HG02884 (cell line): ENCODE measurements at regions not wholly inside any gene's neighbourhood (a gene's known extent, or its start where the extent isn't known, plus 50 kb on each side); places are given as distances from the start of the nearest gene placed in this dataset.
"Not testable (repeated sequence)": the region's sequence is repeated elsewhere in the genome, so short reads cannot be mapped to it uniquely, and the experiment has no call there.

ENCODE experiments used
- ATAC-seq: cut with Tn5 transposase; IDR thresholded peaks from one replicate; pipeline ENCODE4 v1.9.1; 2021; ENCODE audit warnings: mild to moderate bottlenecking, moderate library complexity; ENCODE audit not compliant: unreplicated experiment

- ATAC-seq, result no peak
Observed at GRCh38 chr2:57656198-57656597, 390.4 kb upstream of the VRK2 start.

DNA sequence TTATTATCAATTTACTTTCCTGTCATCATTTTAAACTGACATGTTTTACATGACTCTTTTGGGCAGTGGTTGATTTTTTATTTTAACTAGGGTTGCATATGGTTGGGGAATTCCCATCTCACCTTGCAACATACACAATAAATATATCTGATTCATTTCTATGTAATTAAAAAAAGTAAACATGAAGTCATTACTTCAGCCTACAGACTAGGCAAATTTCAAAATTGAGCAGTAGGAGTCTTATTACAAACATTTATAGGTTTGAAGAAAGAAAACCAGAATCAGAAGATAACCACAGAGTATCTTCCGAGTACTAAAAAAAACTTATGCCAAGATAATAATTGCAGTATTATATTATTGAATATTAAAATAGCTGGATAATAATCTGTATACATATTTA lies 377.0 kb upstream of the VRK2 start:
- no peak for ATAC-seq

DNA sequence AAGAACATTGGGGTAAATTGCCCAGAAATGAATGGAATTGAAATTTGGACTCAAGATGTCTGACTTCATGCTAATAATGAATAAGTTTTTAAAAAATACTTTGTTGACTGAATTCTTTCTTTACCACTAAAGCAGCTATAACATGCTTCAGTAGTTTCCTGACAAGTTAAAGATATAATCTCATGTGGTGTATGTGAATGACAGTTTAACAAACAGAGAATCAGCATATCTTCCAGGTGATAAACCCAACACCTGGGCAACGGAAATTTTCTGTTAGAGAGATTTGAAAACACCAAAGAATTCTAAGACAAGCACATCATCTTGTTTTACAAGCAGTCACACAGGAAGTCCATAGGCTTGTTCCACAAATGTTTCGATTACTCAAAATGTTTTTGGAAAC lies 372.6 kb upstream of the VRK2 start:
- no peak for ATAC-seq

- ATAC-seq, result no peak
Observed at GRCh38 chr2:57674743-57675142, 371.9 kb upstream of the VRK2 start.

DNA sequence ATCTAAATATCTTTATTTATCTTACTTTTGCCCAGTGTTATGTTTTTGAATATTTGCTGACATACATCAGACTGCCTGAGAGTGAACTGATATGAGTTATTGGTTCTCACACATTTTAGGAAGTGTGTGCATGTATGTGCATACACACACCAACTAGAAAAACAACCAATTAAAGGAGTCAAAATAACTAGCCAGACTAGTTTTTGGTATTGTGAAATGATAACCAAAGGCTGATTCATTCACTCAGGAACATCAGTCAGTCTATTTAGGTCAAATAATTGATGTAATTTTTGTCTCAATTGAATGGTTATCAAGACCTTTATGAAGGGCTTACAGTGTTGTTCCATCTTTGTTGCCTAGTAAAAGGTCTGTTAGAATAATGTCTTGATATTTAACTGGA lies 369.3 kb upstream of the VRK2 start:
- ATAC-seq, result no peak

DNA sequence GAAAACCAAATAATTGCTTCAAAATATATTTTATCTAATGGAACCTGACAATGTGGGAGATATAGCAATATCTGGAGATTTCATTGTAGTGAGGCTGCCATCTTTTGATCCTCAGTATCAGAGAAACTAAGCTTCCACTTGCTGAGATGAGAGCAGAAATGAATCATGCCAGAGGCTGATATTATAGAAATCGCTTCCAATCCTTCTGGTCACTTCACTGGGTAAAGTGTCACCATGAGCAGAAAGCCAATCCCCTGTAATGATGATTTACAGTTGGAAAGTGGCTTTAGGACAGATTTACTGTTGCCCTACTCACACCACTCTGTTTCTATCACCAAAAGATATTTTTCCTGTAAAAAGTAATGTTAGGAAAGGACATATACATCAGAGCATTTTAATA lies 365.0 kb upstream of the VRK2 start:
- no peak for ATAC-seq

DNA sequence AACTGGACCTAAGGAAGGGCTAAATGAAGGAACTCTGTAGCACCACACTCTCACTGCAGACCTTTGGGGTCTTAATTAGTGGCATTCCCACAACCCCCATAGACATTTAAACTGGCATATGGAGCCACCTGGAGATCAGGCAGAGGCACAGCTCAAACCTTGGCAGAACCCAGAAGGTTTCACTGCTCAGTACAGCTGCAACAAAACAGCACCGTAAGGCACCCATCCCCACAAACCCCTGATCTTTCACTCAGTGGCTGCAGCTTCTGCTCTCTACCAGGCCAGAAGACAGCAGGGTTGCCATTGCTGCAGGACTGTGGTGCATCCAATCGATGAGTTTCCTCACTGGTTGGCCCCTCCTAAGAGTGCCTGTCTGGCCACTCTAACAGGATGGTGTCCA lies 361.6 kb upstream of the VRK2 start:
- ATAC-seq, result no peak

DNA sequence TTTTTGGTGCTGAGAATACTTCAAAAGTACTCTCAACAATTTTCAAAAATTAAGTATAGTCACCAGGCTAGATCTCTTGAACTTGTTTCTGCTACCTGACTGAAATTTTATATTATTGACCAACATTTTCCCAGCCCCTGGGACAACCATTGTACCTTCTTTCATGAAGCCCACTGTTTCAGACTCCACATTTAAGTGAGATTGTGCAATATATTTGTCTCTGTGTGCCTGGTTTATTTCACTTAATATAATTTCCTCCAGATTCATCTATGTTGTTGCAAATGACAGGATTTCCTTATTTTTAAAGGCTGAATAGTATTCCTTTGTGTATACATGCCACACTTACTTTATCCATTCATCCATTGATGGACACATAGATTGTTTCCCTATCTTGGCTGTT lies 354.2 kb upstream of the VRK2 start:
- no peak for ATAC-seq

DNA sequence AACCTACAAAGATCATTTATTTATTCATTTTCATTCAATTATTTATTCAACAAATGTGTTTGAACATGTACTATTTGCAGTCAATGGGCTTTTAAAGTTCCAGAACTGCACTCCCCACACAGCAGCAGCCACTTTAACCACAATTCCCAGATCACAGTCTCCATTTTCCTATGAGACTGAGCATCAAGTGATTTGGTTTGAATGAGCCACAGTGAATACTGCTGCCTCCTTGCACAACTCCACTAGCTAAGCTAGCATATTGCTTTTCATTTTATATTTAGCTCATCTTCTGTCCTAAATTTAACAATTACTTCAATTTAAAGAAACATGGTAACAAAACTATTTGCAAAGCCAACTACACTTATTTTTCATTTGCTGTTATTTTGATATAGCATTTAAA lies 353.4 kb upstream of the VRK2 start:
- ATAC-seq, result no peak

DNA sequence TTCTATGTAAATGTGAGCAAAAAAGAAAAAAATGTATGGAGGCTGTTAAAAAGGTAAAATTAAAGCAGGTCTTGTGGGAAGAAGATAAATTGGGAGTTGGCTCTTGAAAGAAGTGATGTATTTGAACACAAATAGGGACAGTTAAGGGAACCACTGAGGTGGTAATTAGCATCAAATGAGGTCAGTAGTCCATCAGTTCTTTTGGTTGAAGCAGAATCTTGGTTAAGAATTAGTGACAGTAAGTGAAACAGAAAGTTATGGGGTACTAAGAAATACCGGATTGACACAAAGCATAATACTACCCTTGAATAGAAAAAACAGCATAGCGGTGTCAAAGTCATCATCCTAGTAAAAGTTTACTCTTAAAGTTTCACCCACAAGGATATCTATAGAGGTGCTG lies 352.6 kb upstream of the VRK2 start:
- no peak for ATAC-seq

DNA sequence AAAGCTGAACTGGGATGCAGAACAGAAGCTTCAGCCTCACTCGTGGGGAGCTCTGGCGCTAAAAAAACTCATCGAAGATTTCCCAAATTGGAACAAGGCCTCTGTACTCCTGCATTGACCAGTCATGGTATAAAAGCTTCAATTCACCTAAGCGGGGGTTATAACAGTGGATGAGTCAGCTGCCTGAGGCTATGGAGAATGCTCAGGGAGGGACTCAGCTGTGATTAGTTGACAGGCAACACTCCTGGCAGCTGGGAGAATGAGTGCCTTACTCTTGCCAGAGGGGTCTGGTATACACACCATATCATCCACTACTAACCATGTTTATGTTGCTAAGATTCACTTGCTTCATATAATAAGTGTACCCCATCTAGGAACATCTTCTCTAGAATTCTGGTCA lies 350.6 kb upstream of the VRK2 start:
- ATAC-seq, result no peak

GRCh38 chr2:57698392-57698791 lies 348.2 kb upstream of the VRK2 start:
- no peak for ATAC-seq

- ATAC-seq, result no peak
Observed at GRCh38 chr2:57698935-57699449, 347.6 kb upstream of the VRK2 start.

- no peak for ATAC-seq
Observed at GRCh38 chr2:57701391-57701791, 345.2 kb upstream of the VRK2 start.

DNA sequence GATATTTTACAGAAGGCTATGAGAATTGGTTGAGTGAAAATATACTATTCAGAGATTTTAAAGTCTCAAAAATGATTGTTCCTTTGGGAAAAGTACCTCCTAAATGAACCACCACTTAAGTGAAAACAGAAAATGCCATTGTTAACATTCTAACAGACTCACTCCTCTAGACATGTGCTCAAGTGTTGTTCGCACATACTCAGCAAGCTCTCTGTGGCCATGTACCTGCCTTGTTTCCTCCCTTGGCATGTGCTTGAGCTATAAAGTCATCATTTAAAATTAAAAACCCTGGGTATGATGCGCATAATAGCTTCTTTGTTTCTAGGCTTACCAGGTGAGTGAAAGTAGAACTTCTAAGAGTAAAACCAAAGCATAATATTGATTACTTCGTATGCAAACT lies 343.2 kb upstream of the VRK2 start:
- ATAC-seq, result no peak

DNA sequence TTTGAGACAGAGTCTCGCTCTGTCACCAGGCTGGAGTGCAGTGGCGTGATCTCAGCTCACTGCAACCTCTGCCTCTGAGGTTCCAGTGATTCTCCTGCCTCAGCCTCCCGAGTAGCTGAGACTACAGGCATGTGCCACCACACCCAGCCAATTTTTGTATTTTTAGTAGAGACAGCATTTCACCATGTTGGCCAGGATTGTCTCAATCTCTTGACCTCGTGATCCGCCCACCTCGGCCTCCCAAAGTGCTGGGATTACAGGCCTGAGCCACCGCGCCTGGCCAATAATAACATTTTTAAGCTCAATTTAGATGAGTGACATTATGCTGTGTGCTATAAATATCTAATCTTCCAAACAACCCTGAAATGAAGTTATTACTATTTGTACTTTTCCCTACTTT lies 338.8 kb upstream of the VRK2 start:
- not testable (repeated sequence) for ATAC-seq

- no peak for ATAC-seq
Observed at GRCh38 chr2:57711991-57712390, 334.6 kb upstream of the VRK2 start.

- peak; percentile 99 for ATAC-seq
Observed at GRCh38 chr2:57720728-57721627, 325.6 kb upstream of the VRK2 start.

GRCh38 chr2:57725337-57725947 lies 321.2 kb upstream of the VRK2 start:
- ATAC-seq, result no peak

DNA sequence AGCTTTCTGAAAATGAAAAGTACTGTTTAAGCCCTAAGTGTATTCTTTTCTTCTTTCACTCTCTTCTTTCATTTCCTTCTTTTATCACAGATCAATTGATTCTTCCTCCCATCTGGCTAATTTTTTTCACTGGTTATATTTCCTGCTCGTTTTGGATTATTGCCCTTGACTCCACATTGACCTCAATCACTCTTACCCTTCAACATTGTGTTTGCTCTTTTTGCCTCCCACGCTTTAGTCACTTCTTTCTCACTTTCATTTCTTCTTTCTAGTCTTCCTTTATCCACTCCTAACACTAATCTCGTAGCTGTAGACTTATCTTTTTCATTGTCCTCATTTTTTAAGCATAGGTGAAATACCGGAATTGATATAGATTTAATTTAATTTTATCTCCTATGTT lies 320.3 kb upstream of the VRK2 start:
- peak; percentile 76 for ATAC-seq

DNA sequence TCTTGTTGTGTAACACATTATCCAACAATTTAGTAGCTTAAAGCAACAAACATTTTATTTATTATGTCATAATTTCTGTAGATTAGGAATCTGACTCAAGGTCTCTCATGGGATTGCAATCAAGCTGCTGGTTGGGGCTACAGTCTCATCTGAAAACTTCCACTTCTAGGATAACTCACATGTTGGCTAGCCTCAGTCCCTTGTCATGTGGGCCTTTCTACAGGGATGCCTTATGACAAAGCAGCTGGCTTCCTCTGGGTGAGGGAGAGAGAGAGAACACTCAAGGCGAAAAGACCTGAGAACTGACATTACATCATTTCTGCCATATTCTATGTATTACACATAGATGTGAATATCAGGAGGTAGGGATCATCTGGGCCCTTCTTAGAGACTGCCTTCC lies 317.9 kb upstream of the VRK2 start:
- no peak for ATAC-seq

GRCh38 chr2:57733956-57734355 lies 312.6 kb upstream of the VRK2 start:
- ATAC-seq, result no peak
